Stimulated activated CD4-positive, alpha-beta T cell treated with anti-CD3 and anti-CD28 coated beads, Interleukin-1b, Interleukin-23, amount 100 ng/mL, for 1 hour (primary cell): ENCODE measurements at regions not wholly inside any gene's neighbourhood (a gene's known extent, or its start where the extent isn't known, plus 50 kb on each side); places are given as distances from the start of the nearest gene placed in this dataset.

ENCODE experiments used
- DNase-seq, 2 donors: peaks; one replicate each; pipeline ENCODE4 v3.0.0-alpha.2; 2020; ENCODE audit warnings: low read depth in 2 of 2

DNA sequence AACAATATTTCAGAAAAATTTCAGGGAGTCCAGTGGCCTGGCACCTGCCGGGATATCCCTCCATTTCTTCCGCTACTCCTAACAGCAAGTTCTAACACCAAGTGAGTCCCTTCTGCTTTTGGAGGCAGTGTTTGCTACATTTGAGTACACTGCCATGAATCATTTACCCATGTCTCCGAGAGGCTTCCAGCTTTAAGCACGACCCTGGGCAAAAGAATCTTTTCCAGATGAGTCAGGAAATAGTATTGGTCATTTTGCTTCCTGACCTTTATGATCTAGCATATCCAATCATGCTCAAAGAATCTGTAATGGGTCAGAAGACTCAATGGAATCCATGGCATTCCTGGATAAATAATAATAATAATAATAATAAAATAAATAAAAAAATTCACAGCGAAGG lies 60.7 kb upstream of the FMN2 start:
- DNase-seq, result no peak

DNA sequence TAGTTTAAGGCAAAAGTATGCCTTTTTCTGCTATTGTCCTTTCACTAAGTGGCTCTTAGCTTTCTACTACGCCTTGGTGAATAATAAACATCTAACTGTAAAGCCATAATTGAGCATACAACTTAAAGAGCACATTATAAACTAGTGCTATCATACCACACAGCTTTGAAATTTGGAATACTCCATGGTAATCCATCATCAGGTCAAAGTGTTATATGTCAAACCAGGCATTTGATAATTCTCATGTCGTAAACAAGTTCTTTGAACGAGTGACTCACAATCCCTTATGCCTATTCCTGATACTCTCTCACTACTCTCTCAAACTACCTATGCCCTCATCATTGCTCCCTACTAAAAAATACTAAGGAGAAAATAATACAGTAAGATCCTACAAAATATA lies 60.3 kb upstream of the FMN2 start:
- DNase-seq, result no peak

GRCh38 chr1:240033406-240033805 lies 58.3 kb upstream of the FMN2 start:
- no peak for DNase-seq

DNA sequence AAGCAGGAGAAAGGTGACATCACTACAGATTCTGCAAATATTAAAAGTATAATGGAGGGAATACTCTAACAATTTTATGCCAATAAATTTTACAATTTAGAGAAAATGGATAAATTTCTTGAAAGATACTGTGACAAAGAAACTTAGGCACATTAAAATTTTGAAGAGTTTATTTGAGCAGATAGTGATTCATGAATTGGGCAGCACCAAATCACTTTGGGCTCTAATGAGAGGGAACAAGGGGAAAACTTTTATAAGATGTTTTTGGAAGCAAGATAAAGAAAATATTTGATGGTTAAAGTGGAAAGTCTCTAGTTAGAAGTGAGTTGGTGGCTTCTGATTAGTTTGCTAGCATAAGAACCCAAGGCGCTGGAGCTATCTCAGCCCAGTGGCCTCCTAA lies 55.2 kb upstream of the FMN2 start:
- DNase-seq, result no peak
